ENCODE measurements at regions not wholly inside any gene's neighbourhood (a gene's known extent, or its start where the extent isn't known, plus 50 kb on each side); places are given as distances from the start of the nearest gene placed in this dataset.

DNA sequence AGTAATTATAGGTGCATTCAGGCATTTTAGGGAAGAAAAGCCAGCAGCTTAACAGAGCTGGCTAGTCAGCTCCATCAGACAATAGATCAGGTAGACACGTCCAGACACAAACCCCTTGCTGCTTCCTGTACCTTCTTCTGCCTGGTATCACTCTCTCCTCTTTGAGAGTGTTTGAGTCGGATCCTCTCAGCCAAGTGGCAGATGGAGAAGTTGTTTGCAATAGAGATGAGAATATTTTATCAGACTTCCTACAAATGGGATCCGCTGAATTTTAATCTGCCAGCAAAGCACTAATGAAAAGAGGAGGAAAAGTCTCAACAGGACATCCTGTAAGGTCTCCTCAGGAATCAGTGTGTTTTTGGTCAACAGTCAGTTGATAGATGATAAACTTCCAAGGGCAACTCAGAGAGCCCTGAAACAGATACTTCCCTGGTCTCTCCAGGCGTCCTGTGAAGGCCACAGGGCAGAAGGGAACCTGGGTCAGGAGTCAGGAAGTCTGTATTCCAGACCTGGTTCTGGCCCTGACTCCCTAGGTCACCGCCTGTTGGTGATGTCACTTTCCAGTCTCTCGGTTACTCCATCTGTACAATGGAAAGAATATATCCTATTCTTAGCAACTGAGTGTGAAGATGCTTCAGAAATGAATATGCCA, 62.1 kb upstream of the PROX1 start:
- Histone ChIP-seq H3K4me3 (no peak overlapping the region), H3K27ac (no peak overlapping the region), H3K36me3 (no peaks in the 10 kb centered on the region), H3K9me3 (no peaks in the 10 kb centered on the region), H3K4me1 (no peaks in the 10 kb centered on the region), H3K27me3 (ENCODE audit: low read depth) (no peaks in the 10 kb centered on the region)
- TF ChIP-seq, protein P1, sequence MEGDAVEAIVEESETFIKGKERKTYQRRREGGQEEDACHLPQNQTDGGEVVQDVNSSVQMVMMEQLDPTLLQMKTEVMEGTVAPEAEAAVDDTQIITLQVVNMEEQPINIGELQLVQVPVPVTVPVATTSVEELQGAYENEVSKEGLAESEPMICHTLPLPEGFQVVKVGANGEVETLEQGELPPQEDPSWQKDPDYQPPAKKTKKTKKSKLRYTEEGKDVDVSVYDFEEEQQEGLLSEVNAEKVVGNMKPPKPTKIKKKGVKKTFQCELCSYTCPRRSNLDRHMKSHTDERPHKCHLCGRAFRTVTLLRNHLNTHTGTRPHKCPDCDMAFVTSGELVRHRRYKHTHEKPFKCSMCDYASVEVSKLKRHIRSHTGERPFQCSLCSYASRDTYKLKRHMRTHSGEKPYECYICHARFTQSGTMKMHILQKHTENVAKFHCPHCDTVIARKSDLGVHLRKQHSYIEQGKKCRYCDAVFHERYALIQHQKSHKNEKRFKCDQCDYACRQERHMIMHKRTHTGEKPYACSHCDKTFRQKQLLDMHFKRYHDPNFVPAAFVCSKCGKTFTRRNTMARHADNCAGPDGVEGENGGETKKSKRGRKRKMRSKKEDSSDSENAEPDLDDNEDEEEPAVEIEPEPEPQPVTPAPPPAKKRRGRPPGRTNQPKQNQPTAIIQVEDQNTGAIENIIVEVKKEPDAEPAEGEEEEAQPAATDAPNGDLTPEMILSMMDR (IDR thresholded peaks at IDR 0.05) = no peak
- DNase-seq = no peak
- no peak for ATAC-seq
- intact Hi-C loops (cut with DNase I) = no loop called here

DNA sequence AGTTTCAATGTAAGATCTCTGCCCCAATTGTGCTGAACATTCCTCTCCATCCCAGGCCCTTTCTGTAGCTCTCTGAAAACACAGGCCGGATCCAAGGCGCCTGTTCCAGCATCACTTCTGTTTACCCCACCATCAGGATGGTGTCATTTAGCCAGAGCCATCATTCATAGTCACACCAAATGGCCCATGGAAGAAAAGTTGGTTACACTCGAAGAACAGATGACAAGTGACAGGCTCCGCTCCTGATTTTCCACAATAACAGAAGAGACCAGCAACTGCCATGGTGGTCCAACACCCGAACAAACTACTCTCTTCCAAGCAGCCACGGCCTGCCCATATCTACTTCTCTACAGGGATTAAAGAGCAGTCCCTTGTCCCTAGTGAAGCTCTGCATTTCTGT, 59.9 kb upstream of the PROX1 start:
- no peak overlapping the region for H3K27ac ChIP-seq
- TF ChIP-seq, protein P1 (IDR thresholded peaks at IDR 0.05) = no peak
- H3K4me1 ChIP-seq = no peaks in the 10 kb centered on the region
- no peak overlapping the region for H3K4me3 ChIP-seq
- no peak for DNase-seq
- H3K9me3 ChIP-seq = no peaks in the 10 kb centered on the region
- intact Hi-C loops (cut with DNase I) = no loop called here
- no peaks in the 10 kb centered on the region for H3K27me3 ChIP-seq (ENCODE audit: low read depth)
- no peaks in the 10 kb centered on the region for H3K36me3 ChIP-seq
- ATAC-seq = no peak

DNA sequence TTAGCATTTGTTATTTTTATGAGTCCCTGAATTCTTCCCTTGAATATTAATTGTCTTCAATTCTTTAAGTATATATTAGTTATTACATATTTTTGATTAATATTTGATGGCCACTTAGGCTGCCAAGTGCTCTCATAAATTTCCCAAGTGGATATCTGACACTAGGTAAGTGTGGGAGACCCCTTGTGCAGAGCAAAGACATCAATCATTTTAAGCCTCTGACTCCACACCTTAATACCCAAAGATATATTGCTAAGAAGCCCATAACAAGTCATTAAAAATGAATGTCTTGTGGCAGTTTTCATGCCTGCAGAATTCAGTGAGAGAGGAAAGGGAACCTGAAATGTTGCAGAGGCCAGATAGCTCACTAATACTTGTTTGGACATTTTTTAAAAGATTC, 58.4 kb upstream of the PROX1 start:
- intact Hi-C loops (cut with DNase I) = no loop called here
- H3K27me3 ChIP-seq (ENCODE audit: low read depth) = no peaks in the 10 kb centered on the region
- H3K4me3 ChIP-seq = no peak overlapping the region
- TF ChIP-seq, protein P1 (IDR thresholded peaks at IDR 0.05) = no peak
- no peak overlapping the region for H3K27ac ChIP-seq
- DNase-seq = no peak
- no peak for ATAC-seq
- H3K9me3 ChIP-seq = no peaks in the 10 kb centered on the region
- H3K36me3 ChIP-seq = no peaks in the 10 kb centered on the region
- H3K4me1 ChIP-seq = peaks cover 3% of the 10 kb centered on the region

DNA sequence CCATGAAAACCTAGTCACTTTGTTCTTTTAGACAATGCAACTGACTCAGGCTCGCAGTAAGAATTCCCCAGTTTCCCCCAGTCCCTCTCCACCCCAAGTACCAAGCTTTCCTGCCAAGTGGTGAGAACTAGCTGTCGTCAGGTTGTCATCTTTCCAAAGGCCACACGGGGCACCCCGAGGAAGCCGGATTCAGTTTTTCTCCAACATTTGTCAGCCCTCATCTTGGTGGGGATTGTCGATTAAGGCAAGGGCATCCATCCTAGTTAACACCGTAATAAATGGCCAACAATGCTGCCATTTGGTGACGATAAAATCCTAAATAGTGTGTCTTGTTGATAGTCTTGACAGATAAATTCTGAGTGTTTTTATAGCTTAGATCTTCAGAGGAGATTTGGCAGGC, 55.9 kb upstream of the PROX1 start:
- H3K27me3 ChIP-seq (ENCODE audit: low read depth) = no peaks in the 10 kb centered on the region
- no peak for ATAC-seq
- no peak overlapping the region for H3K4me3 ChIP-seq
- no peaks in the 10 kb centered on the region for H3K36me3 ChIP-seq
- intact Hi-C loops (cut with DNase I) = no loop called here
- DNase-seq = no peak
- H3K9me3 ChIP-seq = no peaks in the 10 kb centered on the region
- no peak overlapping the region for H3K27ac ChIP-seq
- peaks cover 7% of the 10 kb centered on the region for H3K4me1 ChIP-seq
- TF ChIP-seq, protein P1 (IDR thresholded peaks at IDR 0.05) = no peak

DNA sequence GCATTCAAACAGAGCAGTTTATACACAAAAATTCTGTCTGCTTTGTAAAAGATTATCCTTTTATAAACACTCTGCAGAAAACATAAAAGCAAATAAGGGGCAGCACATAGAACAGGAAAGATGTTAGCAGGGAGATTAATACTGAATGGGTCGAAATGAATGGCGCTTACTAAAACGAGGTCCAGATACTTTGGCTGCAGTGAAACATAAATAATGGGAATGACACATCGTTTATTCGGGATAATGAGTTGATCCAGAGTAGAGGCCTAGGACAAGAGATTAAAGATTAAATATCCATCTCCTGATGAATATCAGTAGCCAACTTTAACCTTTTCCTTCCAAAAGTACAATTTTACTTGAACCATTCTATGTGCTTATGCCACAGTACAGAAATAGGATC, 54.4 kb upstream of the PROX1 start:
- Histone ChIP-seq H3K4me3 (no peak overlapping the region), H3K36me3 (no peaks in the 10 kb centered on the region), H3K27me3 (ENCODE audit: low read depth) (no peaks in the 10 kb centered on the region), H3K27ac (no peak overlapping the region), H3K4me1 (peaks cover 7% of the 10 kb centered on the region), H3K9me3 (no peaks in the 10 kb centered on the region)
- TF ChIP-seq, protein P1 (IDR thresholded peaks at IDR 0.05) = no peak
- DNase-seq = no peak
- intact Hi-C loops (cut with DNase I) = no loop called here
- ATAC-seq = no peak

Data from lower lobe of right lung (tissue), 2 donors.